ENCODE measurements at regions not wholly inside any gene's neighbourhood (a gene's known extent, or its start where the extent isn't known, plus 50 kb on each side); places are given as distances from the start of the nearest gene placed in this dataset.
A peak's percentile ranks its signal among the peaks of the same experiment; 100 is the strongest.
"Not testable (repeated sequence)": the region's sequence is repeated elsewhere in the genome, so short reads cannot be mapped to it uniquely, and the experiment has no call there.

- H3K4me1 ChIP-seq (ENCODE audit: insufficient read depth, low read length) = peaks cover 11% of the 10 kb centered on the region
- H3K27me3 ChIP-seq (ENCODE audit: insufficient read depth, low read length) = no peaks in the 10 kb centered on the region
- H2AFZ ChIP-seq (ENCODE audit: low read depth, low read length) = no peak overlapping the region
- H3K4me3 ChIP-seq (ENCODE audit: low read length) = no peak overlapping the region
- H3K36me3 ChIP-seq (ENCODE audit: insufficient read depth, low read length) = no peaks in the 10 kb centered on the region
- H3K9me3 ChIP-seq (ENCODE audit: low read length) = no peaks in the 10 kb centered on the region
These were observed 220.7 kb downstream of the TTC6 start for GRCh38 chr14:37816135-37816534.

- no peak overlapping the region for H2AFZ ChIP-seq (ENCODE audit: low read depth, low read length)
These were observed 221.4 kb downstream of the TTC6 start for GRCh38 chr14:37816743-37817295.

GRCh38 chr14:37819155-37820015 is 224.0 kb downstream of the TTC6 start:
- H3K36me3 ChIP-seq (ENCODE audit: insufficient read depth, low read length) = no peaks in the 10 kb centered on the region
- no peak overlapping the region for H2AFZ ChIP-seq (ENCODE audit: low read depth, low read length)
- H3K4me1 ChIP-seq (ENCODE audit: insufficient read depth, low read length) = peaks cover 11% of the 10 kb centered on the region
- no peaks in the 10 kb centered on the region for H3K27me3 ChIP-seq (ENCODE audit: insufficient read depth, low read length)
- no peak overlapping the region for H3K4me3 ChIP-seq (ENCODE audit: low read length)
- H3K9me3 ChIP-seq (ENCODE audit: low read length) = no peaks in the 10 kb centered on the region

More at GRCh38 chr14:37816743-37817295, 221.4 kb downstream of the TTC6 start:
- no peak overlapping the region for H3K4me3 ChIP-seq (ENCODE audit: low read length)
- H3K36me3 ChIP-seq (ENCODE audit: insufficient read depth, low read length) = no peaks in the 10 kb centered on the region
- H3K27me3 ChIP-seq (ENCODE audit: insufficient read depth, low read length) = no peaks in the 10 kb centered on the region
- H3K4me1 ChIP-seq (ENCODE audit: insufficient read depth, low read length) = peaks cover 11% of the 10 kb centered on the region
- H3K9me3 ChIP-seq (ENCODE audit: low read length) = no peaks in the 10 kb centered on the region

- not testable (repeated sequence) for H3K4me3 ChIP-seq (ENCODE audit: low read length); H3K9me3 ChIP-seq (ENCODE audit: low read length); H3K36me3 ChIP-seq (ENCODE audit: insufficient read depth, low read length); H3K27me3 ChIP-seq (ENCODE audit: insufficient read depth, low read length); H2AFZ ChIP-seq (ENCODE audit: low read depth, low read length)
- H3K4me1 ChIP-seq (ENCODE audit: insufficient read depth, low read length) = peaks cover 23% of the 10 kb centered on the region
These were observed 225.4 kb downstream of the TTC6 start for GRCh38 chr14:37820810-37821209.

- H3K36me3 ChIP-seq (ENCODE audit: insufficient read depth, low read length) = no peaks in the 10 kb centered on the region
- H3K4me1 ChIP-seq (ENCODE audit: insufficient read depth, low read length) = peaks cover 12% of the 10 kb centered on the region
- no peak overlapping the region for H3K4me3 ChIP-seq (ENCODE audit: low read length)
- peak overlapping the region; percentile 17 for H2AFZ ChIP-seq (ENCODE audit: low read depth, low read length)
- no peaks in the 10 kb centered on the region for H3K9me3 ChIP-seq (ENCODE audit: low read length)
- no peaks in the 10 kb centered on the region for H3K27me3 ChIP-seq (ENCODE audit: insufficient read depth, low read length)
These were observed 229.7 kb downstream of the TTC6 start for GRCh38 chr14:37824939-37825712.

- no peaks in the 10 kb centered on the region for H3K36me3 ChIP-seq (ENCODE audit: insufficient read depth, low read length)
- no peaks in the 10 kb centered on the region for H3K27me3 ChIP-seq (ENCODE audit: insufficient read depth, low read length)
- H3K9me3 ChIP-seq (ENCODE audit: low read length) = no peaks in the 10 kb centered on the region
- H3K4me3 ChIP-seq (ENCODE audit: low read length) = no peak overlapping the region
- H2AFZ ChIP-seq (ENCODE audit: low read depth, low read length) = no peak overlapping the region
- peaks cover 12% of the 10 kb centered on the region for H3K4me1 ChIP-seq (ENCODE audit: insufficient read depth, low read length)
These were observed 231.4 kb downstream of the TTC6 start for GRCh38 chr14:37826869-37827268.

- Histone ChIP-seq H2AFZ (ENCODE audit: low read depth, low read length) (no peak overlapping the region), H3K27me3 (ENCODE audit: insufficient read depth, low read length) (no peaks in the 10 kb centered on the region), H3K4me1 (ENCODE audit: insufficient read depth, low read length) (peaks cover 4% of the 10 kb centered on the region), H3K9me3 (ENCODE audit: low read length) (no peaks in the 10 kb centered on the region), H3K36me3 (ENCODE audit: insufficient read depth, low read length) (no peaks in the 10 kb centered on the region), H3K4me3 (ENCODE audit: low read length) (no peak overlapping the region)
These were observed 234.8 kb downstream of the TTC6 start for GRCh38 chr14:37830271-37830670.

GRCh38 chr14:37834275-37834674 is 238.8 kb downstream of the TTC6 start:
- H3K27me3 ChIP-seq (ENCODE audit: insufficient read depth, low read length) = no peaks in the 10 kb centered on the region
- no peaks in the 10 kb centered on the region for H3K36me3 ChIP-seq (ENCODE audit: insufficient read depth, low read length)

GRCh38 chr14:37838778-37839177 is 243.3 kb downstream of the TTC6 start:
- H3K9me3 ChIP-seq (ENCODE audit: low read length); H2AFZ ChIP-seq (ENCODE audit: low read depth, low read length); H3K36me3 ChIP-seq (ENCODE audit: insufficient read depth, low read length); H3K4me3 ChIP-seq (ENCODE audit: low read length); H3K27me3 ChIP-seq (ENCODE audit: insufficient read depth, low read length); H3K4me1 ChIP-seq (ENCODE audit: insufficient read depth, low read length): not testable (repeated sequence)

More at GRCh38 chr14:37834275-37834674, 238.8 kb downstream of the TTC6 start:
- Histone ChIP-seq H3K4me1 (ENCODE audit: insufficient read depth, low read length) (no peaks in the 10 kb centered on the region), H2AFZ (ENCODE audit: low read depth, low read length) (no peak overlapping the region), H3K4me3 (ENCODE audit: low read length) (no peak overlapping the region), H3K9me3 (ENCODE audit: low read length) (no peaks in the 10 kb centered on the region)

- not testable (repeated sequence) for H3K4me3 ChIP-seq (ENCODE audit: low read length); H3K27me3 ChIP-seq (ENCODE audit: insufficient read depth, low read length); H2AFZ ChIP-seq (ENCODE audit: low read depth, low read length); H3K36me3 ChIP-seq (ENCODE audit: insufficient read depth, low read length); H3K4me1 ChIP-seq (ENCODE audit: insufficient read depth, low read length); H3K9me3 ChIP-seq (ENCODE audit: low read length)
These were observed 245.6 kb downstream of the TTC6 start for GRCh38 chr14:37841039-37841438.

- H3K4me1 ChIP-seq (ENCODE audit: insufficient read depth, low read length) = no peaks in the 10 kb centered on the region
- no peaks in the 10 kb centered on the region for H3K27me3 ChIP-seq (ENCODE audit: insufficient read depth, low read length)
- H3K4me3 ChIP-seq (ENCODE audit: low read length) = no peak overlapping the region
- no peaks in the 10 kb centered on the region for H3K9me3 ChIP-seq (ENCODE audit: low read length)
- H3K36me3 ChIP-seq (ENCODE audit: insufficient read depth, low read length) = no peaks in the 10 kb centered on the region
- no peak overlapping the region for H2AFZ ChIP-seq (ENCODE audit: low read depth, low read length)
These were observed 246.7 kb downstream of the TTC6 start for GRCh38 chr14:37842106-37842505.

GRCh38 chr14:37843954-37844607 is 248.7 kb downstream of the TTC6 start:
- Histone ChIP-seq H3K36me3 (ENCODE audit: insufficient read depth, low read length) (no peaks in the 10 kb centered on the region), H3K4me1 (ENCODE audit: insufficient read depth, low read length) (no peaks in the 10 kb centered on the region), H3K4me3 (ENCODE audit: low read length) (no peak overlapping the region), H2AFZ (ENCODE audit: low read depth, low read length) (no peak overlapping the region), H3K9me3 (ENCODE audit: low read length) (no peaks in the 10 kb centered on the region), H3K27me3 (ENCODE audit: insufficient read depth, low read length) (no peaks in the 10 kb centered on the region)

GRCh38 chr14:37844614-37845013 is 249.2 kb downstream of the TTC6 start:
- no peaks in the 10 kb centered on the region for H3K9me3 ChIP-seq (ENCODE audit: low read length)
- H3K27me3 ChIP-seq (ENCODE audit: insufficient read depth, low read length) = no peaks in the 10 kb centered on the region
- H2AFZ ChIP-seq (ENCODE audit: low read depth, low read length) = no peak overlapping the region
- H3K4me1 ChIP-seq (ENCODE audit: insufficient read depth, low read length) = no peaks in the 10 kb centered on the region
- no peak overlapping the region for H3K4me3 ChIP-seq (ENCODE audit: low read length)
- H3K36me3 ChIP-seq (ENCODE audit: insufficient read depth, low read length) = no peaks in the 10 kb centered on the region

Measured in neuron (in vitro differentiated cells).